ENCODE measurements at regions not wholly inside any gene's neighbourhood (a gene's known extent, or its start where the extent isn't known, plus 50 kb on each side); places are given as distances from the start of the nearest gene placed in this dataset.

DNA sequence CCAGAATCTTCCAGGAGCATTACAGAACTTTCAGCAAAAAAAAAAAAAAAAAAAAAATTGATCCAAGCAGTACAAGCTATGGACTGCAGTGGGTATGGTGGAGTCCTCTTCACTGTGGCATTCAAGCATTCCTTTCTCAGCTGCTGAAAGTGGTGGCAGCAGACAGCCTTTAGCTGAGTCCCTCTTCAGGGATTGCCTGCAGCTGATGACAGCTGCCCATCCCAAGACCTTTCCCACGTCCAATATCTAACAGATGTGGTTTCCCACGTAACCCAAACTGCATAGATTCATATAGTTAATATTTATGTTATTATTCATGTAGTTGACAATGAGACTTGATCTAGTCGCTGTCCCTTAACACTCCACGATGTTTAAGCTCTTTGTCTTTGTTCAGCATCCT lies 475.9 kb downstream of the TLE1 start:
- TF ChIP-seq, protein P1, sequence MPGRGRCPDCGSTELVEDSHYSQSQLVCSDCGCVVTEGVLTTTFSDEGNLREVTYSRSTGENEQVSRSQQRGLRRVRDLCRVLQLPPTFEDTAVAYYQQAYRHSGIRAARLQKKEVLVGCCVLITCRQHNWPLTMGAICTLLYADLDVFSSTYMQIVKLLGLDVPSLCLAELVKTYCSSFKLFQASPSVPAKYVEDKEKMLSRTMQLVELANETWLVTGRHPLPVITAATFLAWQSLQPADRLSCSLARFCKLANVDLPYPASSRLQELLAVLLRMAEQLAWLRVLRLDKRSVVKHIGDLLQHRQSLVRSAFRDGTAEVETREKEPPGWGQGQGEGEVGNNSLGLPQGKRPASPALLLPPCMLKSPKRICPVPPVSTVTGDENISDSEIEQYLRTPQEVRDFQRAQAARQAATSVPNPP (CRISPR knock-in tag; IDR thresholded peaks at IDR 0.05) = no peak
- TF ChIP-seq ZNF292 (CRISPR knock-in tag; IDR thresholded peaks at IDR 0.05; ENCODE audit: borderline replicate concordance, low read depth) (no peak), U2AF1 (optimal IDR thresholded peaks at IDR 0.05; ENCODE audit: low read depth, low read length) (no peak), ZBTB49 (CRISPR knock-in tag; IDR thresholded peaks at IDR 0.05; ENCODE audit: borderline replicate concordance) (no peak), EZH2 (conservative IDR thresholded peaks at IDR 0.05; ENCODE audit: low read depth, low read length) (no peak), CTCF (CRISPR knock-in tag; IDR thresholded peaks at IDR 0.05) (no peak), ZBTB21 (CRISPR knock-in tag; IDR thresholded peaks at IDR 0.05) (no peak), EP300 (IDR thresholded peaks at IDR 0.05; ENCODE audit: low read depth in 2 of 2, low read length in 2 of 2) (no peak), EP300 (CRISPR knock-in tag; IDR thresholded peaks at IDR 0.05; ENCODE audit: borderline replicate concordance) (no peak), ZC3H4 (CRISPR knock-in tag; IDR thresholded peaks at IDR 0.05; ENCODE audit: borderline replicate concordance) (no peak), ZNF121 (CRISPR knock-in tag; IDR thresholded peaks at IDR 0.05) (no peak), MAX (IDR thresholded peaks at IDR 0.05) (no peak)
